ENCODE measurements at regions not wholly inside any gene's neighbourhood (a gene's known extent, or its start where the extent isn't known, plus 50 kb on each side); places are given as distances from the start of the nearest gene placed in this dataset.

DNA sequence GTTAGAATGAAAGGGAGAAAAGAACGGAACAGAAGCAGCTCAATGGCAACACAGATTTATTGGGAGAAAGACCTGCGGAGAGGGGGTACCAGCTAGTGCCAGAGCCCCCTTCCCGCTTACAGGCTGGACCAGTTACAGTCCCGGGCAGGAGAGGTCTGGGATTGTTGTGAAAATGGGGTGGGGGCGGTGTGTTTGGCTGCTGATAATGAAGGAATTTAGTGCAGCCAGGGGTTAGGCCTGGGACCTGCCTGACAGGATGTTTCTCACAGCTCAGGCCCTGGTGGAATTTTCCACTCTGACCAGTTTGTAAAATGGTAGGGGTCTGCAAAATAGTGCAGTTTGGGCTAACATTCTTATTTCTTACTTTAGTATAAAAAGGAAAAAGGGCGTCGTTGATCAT lies 75.4 kb upstream of the SPIN4 start:
- TF ChIP-seq POLR2A (IDR thresholded peaks at IDR 0.05; ENCODE audit: low read depth, low read length), result no peak
- no peak for TF ChIP-seq TAF1 (IDR thresholded peaks at IDR 0.05; ENCODE audit: borderline replicate concordance, low read depth, low read length)
- TF ChIP-seq POLR2AphosphoS5 (IDR thresholded peaks at IDR 0.05; ENCODE audit: low read depth, low read length), result no peak

All from GM12892 (cell line).